HG03520 (cell line): ENCODE measurements at regions not wholly inside any gene's neighbourhood (a gene's known extent, or its start where the extent isn't known, plus 50 kb on each side); places are given as distances from the start of the nearest gene placed in this dataset.
"Not testable (repeated sequence)": the region's sequence is repeated elsewhere in the genome, so short reads cannot be mapped to it uniquely, and the experiment has no call there.

Source experiments
- ATAC-seq: cut with Tn5 transposase; IDR thresholded peaks from one replicate; pipeline ENCODE4 v1.9.1; 2021; ENCODE audit warnings: mild to moderate bottlenecking, moderate library complexity; ENCODE audit not compliant: unreplicated experiment

DNA sequence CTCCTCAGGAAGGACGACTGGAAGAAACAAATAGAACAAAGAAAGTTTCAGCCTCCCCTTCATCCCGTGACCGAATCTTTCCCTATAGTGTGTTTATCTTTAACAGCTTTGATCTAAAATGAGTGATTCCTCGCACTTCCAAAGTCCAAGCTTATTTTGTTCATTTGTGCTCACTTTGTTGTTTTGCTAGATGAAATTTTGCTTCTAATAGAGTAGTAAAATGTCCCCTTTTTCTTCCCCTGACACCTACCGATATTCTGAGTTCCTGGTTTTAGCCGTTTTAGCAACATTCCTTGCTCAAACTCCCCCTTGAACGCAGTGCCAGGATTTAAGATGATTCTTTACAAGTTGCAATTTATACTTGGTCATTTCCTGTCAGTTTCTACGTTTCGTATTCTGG is 204.2 kb downstream of the FGF9 start:
- no peak for ATAC-seq

DNA sequence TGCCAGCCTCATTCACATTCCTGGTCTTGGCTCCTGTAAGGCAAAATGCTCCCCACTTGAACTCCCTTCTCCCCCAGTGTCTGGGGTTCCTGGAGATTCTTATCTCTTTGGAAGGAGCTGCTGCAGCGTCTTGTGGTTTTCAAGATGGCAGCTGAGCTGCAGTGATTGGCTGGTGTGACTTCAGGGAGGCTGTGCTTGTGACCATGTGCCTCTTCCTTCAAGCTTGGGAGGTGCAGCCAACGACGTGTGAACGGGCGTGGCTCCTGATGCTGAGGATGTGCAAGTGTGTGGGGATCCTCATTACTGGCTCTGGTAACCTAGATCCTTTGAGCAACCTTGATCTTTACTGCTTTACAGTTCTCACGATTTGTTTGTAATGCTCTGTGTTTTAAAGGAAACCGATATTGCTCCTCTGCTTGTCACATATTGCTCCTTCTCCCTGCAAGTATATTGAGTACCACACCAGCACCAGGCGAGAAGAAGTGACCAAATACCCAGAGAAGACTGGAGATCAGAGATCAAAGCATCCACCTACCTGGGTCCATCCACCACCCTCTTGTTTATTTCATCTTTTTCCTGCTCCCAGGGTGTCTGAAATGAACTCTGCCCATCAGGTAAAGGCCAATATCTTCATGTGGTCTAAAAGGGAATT is 208.5 kb downstream of the FGF9 start:
- no peak for ATAC-seq

DNA sequence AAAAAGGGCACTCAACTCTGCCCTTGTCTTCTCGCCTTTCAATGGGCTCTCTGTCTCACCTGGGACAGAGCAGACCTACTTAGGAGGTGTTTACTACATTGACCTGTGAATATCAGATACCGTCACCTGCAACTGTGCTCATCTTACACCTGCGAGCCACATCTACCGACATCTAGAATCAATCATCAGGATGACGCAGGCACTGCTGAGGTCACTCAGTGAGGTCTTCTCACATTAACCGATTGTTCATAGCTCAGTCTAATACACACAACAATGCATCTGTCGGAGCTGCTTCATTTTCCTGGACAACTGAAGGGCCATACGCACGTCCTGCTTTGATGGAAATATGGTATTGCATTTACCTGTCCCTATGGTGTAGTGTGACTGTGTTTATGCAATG is 211.9 kb downstream of the FGF9 start:
- ATAC-seq: no peak

DNA sequence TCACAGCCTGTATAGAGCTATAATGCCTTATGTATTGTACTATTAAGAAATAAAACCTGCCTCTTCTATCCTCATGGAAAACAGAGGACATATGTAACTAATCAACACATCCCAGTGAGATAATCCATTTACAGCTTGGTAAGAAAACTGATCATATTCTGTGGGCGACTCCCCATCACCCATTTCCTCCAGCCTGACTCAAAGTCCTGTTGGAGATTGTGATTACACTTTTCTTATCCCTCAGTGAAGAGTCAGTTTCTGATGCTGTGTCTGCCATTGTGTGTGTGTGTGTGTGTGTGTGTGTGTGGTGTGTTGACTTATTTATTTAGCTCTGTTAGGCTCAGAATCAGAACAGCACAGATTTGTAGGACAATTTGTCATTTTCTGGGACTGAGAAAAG is 212.8 kb downstream of the FGF9 start:
- ATAC-seq: no peak

DNA sequence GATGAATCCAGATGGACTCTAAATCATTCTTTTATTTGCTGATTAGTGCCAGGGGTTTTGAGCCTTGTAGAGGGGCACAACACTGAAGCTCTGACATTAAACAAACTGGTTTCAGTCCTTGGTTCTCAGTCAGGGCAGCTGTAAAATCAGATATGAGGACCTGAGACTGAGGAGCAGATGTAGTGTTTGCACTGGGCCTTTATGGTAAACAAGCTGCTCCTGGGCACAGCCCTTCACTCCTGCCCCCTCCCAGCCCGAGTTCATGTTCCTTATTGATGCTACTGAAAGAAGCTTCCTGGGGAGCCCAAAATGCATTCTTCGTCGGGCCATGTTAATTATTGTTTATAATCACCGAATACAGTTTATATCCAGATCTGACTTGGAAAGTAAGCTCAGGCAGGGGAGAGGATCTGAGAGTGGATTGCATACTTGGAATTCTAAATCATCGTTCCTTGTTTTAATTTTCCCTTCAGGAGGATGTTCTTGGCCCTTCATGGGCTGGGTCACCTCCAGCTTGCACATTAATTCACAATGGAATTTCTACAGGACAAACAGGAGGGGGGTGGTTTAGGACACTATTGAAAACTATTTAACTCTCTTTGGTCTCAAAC is 213.5 kb downstream of the FGF9 start:
- ATAC-seq: no peak

DNA sequence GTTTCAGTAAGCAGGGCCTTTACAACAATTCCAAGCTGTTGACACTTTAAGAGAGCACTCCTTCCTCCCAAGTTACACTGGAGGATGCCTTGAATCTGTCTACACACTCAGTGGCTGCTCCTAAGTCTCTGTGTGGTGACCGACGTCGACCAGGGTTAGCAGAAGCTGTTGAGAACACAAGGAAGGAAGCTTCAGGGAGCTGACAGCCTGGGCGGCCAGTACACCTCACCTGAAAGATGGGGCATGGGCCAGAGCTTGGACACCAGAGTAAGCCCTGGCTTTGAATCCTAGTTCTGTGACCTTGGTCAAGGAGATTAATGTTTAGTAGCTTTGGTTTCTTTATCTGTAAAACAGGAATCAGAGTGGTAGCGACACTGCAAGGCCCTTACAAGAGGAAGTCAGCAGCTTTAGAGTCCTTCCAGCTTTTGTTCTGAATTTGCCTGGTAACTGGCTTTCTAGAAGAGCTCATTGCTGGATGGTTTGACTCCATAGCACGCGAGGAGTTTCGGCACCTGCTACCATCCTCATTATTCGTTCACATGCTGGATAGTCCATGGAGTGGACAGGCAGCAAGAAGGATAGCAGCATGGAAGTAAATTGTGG is 214.2 kb downstream of the FGF9 start:
- no peak for ATAC-seq

DNA sequence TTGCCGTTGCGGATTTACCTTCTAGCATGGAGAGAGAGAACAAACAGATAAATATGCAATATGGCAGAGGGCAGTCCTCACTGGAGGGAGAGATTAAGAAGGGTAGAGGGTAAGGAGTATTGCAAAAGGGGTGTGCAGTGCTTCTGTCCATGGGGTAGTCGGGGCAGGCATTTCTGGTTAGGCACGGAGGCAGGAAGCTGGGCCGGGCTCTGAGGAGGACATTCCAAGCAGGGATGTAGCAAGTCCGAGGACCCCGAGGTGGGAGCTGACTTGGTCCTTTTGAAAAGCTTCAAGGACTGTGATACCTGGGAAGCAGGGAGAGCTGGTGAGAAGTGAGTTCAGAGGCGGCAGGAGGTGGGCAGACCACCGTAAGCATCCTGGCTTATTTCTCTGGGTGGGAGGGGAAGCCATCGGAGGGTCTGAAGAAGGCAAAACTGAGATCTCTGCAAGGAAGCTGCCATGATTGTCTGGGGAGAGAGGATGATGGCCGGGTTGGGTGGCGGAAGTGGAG is 214.9 kb downstream of the FGF9 start:
- no peak for ATAC-seq

DNA sequence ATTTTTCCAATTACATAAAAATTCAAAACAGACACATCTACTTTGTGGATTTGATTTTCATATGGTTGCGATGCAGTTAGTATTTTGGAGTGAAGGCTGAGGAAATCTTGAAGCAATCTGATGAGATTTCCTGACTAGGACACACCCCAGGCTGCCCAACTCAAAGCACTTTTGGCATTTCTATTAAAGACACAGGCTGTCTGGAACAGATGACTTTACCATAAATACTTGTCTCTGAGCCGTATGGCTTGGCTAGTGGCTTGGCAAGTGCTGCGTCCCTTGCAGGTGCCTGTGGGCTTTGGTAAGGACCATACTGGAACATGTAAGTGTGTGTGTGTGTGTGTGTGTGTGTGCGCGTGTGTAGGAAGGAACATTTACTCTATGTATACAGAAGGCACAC is 218.8 kb downstream of the FGF9 start:
- ATAC-seq: no peak

DNA sequence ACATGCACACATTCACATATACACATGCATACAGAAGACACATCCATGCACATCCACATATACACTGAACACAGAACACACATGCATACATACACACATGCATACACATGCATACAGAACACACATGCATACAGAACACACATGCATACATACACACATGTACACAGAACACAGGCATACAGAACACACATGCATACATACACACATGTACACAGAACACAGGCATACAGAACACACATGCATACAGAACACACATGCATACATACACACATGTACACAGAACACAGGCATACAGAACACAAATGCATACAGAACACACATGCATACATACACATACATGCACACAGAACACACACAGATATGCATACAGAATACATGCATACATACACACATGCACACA is 219.3 kb downstream of the FGF9 start:
- ATAC-seq: not testable (repeated sequence)

DNA sequence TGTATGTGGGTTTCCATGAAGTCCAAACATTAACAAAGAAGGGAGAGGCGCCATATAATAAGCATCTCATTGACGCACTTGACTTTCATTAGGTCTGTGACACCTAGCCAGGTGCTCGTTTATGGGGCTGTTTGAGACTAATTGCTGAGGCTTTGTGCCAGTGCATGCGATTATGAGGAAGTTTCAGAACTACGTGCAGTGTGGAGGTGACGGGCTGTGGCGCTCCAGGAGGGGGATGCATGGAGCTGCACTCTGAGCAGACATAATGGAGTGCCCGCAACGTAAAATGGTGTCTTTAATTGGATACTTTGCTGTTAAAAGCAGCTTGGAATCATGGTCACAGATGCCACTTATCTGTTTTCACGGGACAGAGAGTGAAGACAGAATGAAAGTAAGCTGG is 223.2 kb downstream of the FGF9 start:
- no peak for ATAC-seq

DNA sequence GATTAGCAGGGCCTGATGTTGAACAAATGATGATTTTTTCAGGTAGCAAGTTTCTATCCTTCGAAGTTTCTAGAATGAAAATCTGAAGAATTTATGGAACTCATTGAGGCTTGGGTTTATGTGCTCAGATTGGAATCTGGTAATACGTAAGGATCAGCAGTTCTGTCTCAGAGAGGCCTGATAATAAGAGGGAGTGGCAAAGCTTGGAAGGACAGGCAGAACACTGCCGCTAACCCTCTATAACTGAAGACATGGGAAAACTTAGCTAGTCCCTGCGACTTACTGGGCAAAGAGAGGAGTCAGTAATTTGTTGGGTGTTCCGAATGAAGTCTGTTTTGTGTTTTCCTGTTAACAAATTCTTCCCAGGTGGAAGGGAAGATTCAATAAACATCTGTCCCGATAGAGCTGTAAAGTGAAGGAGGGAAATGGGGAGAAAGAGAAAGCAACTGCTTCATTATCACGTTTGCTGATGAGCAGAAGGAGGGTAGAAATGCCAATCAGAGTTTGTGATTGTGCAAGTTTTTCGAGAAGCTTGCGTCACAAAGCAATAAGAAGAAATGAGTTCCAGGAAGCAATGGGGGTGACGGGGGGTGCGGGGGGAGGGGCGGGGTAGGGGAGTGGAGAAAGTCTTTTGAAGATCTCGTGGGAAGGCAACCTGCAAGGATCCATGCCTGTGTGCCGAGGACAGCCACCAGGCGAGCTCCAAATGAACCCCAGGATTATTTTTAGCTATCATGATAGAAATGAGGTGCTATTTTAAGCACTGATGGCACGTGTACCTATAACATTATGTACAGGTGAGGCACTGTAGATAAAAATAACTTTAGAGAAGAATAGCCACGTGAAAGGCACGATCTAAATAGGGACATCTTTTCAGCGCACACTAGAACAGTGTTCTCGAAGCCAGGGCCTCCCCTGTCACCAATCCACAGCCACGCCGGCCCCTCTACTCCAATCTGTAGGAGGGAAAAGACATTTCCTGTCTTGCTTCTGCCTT is 224.1 kb downstream of the FGF9 start:
- no peak for ATAC-seq

DNA sequence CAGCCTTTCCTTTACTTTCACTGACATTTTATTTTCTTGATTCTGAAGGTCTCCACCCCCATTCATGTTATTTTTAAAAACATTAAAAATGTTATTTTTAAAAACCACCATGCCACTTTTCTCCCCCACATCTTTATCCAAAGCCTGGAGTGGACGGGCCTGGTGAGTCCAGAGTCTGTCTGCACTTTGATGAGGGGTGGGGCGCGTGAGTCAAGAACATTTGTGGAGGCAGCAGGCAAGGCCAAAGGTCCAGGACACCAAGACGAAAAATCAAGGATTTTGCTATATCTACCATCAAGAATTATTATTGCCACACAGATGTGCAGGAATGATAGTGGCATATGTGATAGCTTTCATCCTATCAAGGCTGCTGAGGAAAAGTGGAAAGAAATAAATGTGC is 224.9 kb downstream of the FGF9 start:
- no peak for ATAC-seq

DNA sequence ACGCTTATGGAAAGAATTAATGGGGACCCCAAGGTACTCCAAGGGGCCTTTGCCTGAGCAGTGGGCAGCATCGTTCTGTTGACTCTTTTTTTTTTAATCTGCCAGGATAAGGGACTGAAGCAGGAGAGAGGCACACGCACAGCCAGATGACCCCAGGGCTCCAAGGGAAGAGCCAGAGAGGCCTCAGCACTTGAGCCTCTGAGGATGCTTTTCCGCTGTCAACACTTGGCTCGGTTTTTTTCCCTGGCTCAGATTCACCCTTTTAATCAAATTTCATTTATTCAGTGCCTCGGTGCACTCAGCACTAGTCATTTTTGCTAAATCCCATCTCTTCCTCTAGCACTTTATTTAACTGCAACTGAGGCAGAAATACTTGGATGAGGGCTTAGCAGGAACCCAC is 226.3 kb downstream of the FGF9 start:
- no peak for ATAC-seq

DNA sequence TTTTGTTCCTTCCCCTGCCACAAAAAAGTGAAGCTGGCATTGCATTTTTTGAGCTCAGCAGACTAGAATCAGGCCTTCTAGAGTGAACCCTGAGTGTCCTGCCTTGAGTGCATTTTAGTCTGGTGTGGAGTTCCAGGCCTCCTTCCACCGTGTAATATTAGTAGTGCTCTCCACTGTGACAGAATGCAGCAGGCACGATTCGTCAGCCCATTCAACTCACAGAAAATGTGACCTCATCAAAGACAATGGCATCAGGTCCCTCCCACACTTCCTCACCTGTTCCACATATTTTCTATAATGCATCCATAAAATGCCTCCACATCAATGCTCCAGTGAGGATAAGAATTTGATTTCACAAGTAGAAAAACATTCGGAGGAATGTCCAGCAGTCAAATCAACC is 227.6 kb downstream of the FGF9 start:
- ATAC-seq: no peak

DNA sequence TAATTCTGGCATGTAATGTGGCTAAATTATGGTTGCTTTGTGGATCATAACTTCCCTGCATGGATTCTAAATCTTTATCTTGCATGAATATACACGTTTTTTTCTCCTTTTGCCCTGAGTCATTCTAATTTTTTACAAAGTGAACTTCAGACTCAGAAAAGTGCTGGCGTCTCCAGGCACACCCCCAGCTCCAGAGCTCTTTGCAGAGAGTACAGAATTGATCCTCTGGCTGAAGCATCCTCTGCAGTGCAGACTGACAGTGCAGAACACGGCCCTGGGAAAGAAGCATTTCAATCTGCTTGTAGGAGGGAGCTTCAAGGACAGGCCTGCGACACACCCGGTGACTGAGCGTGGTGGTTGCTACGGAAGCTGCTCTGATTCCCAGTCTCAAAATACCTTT is 228.1 kb downstream of the FGF9 start:
- ATAC-seq: no peak

DNA sequence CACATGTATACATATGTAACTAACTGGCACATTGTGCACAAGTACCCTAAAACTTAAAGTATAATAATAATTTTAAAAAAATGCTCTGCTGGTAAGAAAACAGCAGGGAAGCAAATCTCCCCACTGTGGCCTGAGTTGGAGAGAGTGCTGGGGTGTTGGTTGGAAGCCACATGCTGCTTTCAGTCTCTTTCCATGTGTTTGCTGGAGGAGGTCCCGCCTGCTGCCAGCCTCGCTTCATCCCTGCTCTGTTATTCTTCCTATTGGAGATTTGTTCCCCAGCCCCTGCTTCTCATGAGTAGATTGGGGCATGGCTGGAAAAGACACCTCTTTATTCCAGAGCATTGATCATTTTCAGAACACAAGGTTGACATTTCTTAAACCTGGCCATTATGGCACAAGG is 230.5 kb downstream of the FGF9 start:
- ATAC-seq: no peak

DNA sequence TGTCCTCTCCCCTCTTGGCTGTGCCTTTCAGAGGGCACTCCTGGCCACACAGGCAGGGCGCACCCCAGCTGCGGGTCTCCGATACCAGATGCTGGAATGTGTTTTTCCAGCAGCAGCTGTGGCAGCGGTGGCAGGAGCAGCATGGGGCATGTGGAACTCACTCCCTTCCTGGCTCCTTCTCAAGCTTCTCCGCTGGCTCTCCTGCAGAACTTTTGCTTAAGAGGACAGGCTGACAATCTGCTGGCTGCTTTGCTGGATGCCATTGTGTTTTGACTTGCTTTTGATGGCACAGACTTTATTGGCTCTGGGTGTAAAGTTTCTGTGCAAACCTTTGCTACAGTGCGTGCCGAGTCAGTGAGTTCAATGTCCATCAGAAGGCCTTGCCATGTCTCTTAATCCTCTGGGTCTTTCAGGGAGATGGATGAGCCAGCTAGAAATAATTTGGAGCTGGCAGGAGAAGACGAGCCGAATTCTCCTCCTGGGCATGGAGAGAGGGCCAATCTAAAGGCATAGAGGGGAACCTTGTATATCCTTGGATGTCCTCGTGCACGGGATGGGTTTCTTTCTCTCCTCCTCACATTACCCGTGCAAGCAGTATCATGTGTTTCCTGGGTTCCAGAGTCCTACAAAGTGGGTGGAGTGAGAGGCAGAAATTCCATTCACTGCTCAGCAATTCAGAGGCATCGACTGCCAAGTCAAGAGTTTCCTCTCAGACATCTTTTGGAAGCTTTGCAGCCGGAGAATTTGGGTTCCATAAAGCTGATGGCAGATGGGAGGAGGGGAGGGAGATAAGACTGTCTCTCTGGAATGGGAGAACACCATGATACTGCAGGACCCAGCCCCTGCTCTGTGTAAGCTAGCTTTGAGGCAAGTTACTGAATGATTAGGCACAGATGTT is 231.2 kb downstream of the FGF9 start:
- no peak for ATAC-seq

DNA sequence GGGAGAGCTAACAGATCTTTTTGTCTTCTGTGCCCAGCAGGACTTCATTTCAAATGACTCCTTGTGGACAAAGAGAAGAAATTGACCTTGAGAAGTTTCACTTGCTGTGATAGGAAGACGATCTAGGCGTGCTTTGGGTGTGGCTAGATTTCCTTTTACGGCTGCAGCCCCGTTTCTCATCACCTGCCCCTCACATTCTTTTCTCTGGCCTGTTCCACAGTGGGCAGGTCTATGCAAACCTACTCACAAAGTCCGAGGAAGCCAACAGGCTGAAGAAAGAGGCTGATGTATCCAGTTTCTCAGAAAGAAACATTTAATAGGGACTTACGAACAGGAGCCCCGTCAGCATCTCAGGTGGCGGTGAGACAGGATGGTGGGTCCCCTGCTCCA is 231.8 kb downstream of the FGF9 start:
- ATAC-seq: no peak

DNA sequence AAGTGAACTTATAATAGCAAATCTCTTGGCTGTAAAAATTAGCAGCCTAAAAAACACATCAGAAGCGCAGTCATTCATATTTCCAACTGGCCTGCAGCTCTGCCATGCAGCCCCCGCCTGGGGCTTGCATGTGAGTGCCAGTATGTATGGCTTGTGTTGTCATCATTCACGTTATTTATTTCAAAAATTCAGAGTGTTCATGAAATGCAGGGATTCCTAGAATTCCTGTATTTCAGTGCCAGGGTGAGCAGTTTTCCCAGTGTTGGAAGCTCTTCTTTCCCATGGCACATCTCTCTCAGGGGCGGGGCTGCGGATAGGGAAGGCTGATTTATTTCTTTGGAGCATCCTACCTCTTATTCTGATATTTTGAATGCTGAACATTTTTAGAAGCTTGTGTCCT is 234.6 kb downstream of the FGF9 start:
- ATAC-seq: no peak

DNA sequence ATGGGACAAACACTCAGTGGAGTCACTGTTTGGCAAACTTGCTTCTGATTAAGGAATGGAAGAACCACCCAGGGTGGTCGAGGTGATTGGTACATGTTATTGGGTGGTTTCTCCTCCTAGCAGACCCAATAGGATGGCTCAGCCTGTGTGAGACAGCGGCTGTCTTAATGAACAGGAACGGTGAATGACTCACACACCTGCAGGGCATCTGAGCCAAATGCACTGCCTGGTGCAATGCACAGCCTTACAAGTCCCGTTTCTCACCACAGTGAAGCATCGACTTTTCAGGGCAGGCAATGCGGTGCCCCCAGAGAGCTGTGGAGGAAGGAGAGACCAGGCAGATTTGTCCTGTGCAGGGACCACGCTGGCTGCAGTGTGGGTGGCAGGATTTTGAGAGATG is 238.5 kb downstream of the FGF9 start:
- no peak for ATAC-seq
